ENCODE measurements at regions not wholly inside any gene's neighbourhood (a gene's known extent, or its start where the extent isn't known, plus 50 kb on each side); places are given as distances from the start of the nearest gene placed in this dataset.

GRCh38 chr1:58316141-58316540 is 230.4 kb downstream of the OMA1 start:
- TF ChIP-seq CTCF (IDR thresholded peaks at IDR 0.05 in 8 of 11, conservative IDR thresholded peaks at IDR 0.05 in 3 of 11) (no peak), POLR2A (IDR thresholded peaks at IDR 0.05) (no peak), POLR2AphosphoS5 (IDR thresholded peaks at IDR 0.05) (no peak)

Measured in spleen (tissue), 7 donors.